ENCODE measurements at regions not wholly inside any gene's neighbourhood (a gene's known extent, or its start where the extent isn't known, plus 50 kb on each side); places are given as distances from the start of the nearest gene placed in this dataset.
A peak's percentile ranks its signal among the peaks of the same experiment; 100 is the strongest.

- peak; percentile 13 to 92 for DNase-seq
- Histone ChIP-seq H3K4me1 (replicated peaks; ENCODE audit: insufficient read depth) (peaks cover 39% of the 10 kb centered on the region), H3K4me2 (peak overlapping the region; percentile 2; the same call in 1 of the 2 replicates), H3K36me3 (ENCODE audit: low read depth) (no peaks in the 10 kb centered on the region), H3F3A (ENCODE audit: insufficient read depth, low read depth) (peaks cover 23% of the 10 kb centered on the region), H3K27ac (peak overlapping the region; percentile 17; the same call in 1 of the 2 replicates), H3K4me3 (no peak overlapping the region), H3K9me2 (ENCODE audit: insufficient read depth) (no peaks in the 10 kb centered on the region), H2AFZ (no peak overlapping the region), H3K9me3 (ENCODE audit: insufficient read depth, low read depth) (peaks cover 5% of the 10 kb centered on the region; the same call in 1 of the 2 replicates), H3K79me2 (ENCODE audit: low read depth) (no peaks in the 10 kb centered on the region), H3K27me3 (ENCODE audit: insufficient read depth, low read depth) (no peaks in the 10 kb centered on the region), H4K20me1 (ENCODE audit: insufficient read depth) (no peaks in the 10 kb centered on the region)
- no TSS peak for BruUV-seq (replicated peaks)
- ChIA-PET CTCF (no interaction called here), POLR2A (ENCODE audit: unreplicated experiment) (no interaction called here)
- TF ChIP-seq EZH2 (IDR thresholded peaks at IDR 0.05; ENCODE audit: low read depth), result no peak
- no peak for TF ChIP-seq CTCF (conservative IDR thresholded peaks at IDR 0.05)
- intact Hi-C loops (cut with micrococcal nuclease; ENCODE audit: unreplicated experiment), result no loop called here
Observed at GRCh38 chr6:139977887-139978332, 603.5 kb upstream of the CITED2 start.

- ChIA-PET CTCF (no interaction called here), POLR2A (ENCODE audit: unreplicated experiment) (no interaction called here)
- BruUV-seq (replicated peaks), result no TSS peak
- intact Hi-C loops (cut with micrococcal nuclease; ENCODE audit: unreplicated experiment), result no loop called here
- Histone ChIP-seq H2AFZ (no peak overlapping the region), H3K9me2 (ENCODE audit: insufficient read depth) (no peaks in the 10 kb centered on the region), H3F3A (ENCODE audit: insufficient read depth, low read depth) (peaks cover 16% of the 10 kb centered on the region), H3K27ac (no peak overlapping the region), H3K4me2 (no peak overlapping the region), H4K20me1 (ENCODE audit: insufficient read depth) (no peaks in the 10 kb centered on the region), H3K9me3 (ENCODE audit: insufficient read depth, low read depth) (peaks cover 5% of the 10 kb centered on the region; the same call in 1 of the 2 replicates), H3K27me3 (ENCODE audit: insufficient read depth, low read depth) (no peaks in the 10 kb centered on the region), H3K79me2 (ENCODE audit: low read depth) (no peaks in the 10 kb centered on the region), H3K36me3 (ENCODE audit: low read depth) (no peaks in the 10 kb centered on the region), H3K4me1 (replicated peaks; ENCODE audit: insufficient read depth) (peaks cover 23% of the 10 kb centered on the region), H3K4me3 (no peak overlapping the region)
- no peak for DNase-seq
- TF ChIP-seq EZH2 (IDR thresholded peaks at IDR 0.05; ENCODE audit: low read depth) (no peak), CTCF (conservative IDR thresholded peaks at IDR 0.05) (no peak)
Observed at GRCh38 chr6:139973669-139974344, 599.4 kb upstream of the CITED2 start.

GRCh38 chr6:139972116-139972515, 597.7 kb upstream of the CITED2 start:
- Histone ChIP-seq H3K27me3 (ENCODE audit: insufficient read depth, low read depth) (no peaks in the 10 kb centered on the region), H3F3A (ENCODE audit: insufficient read depth, low read depth) (no peaks in the 10 kb centered on the region), H3K4me3 (no peak overlapping the region), H3K27ac (no peak overlapping the region), H2AFZ (no peak overlapping the region), H3K36me3 (ENCODE audit: low read depth) (no peaks in the 10 kb centered on the region), H3K9me3 (ENCODE audit: insufficient read depth, low read depth) (no peaks in the 10 kb centered on the region; the same call in 1 of the 2 replicates), H3K9me2 (ENCODE audit: insufficient read depth) (no peaks in the 10 kb centered on the region), H4K20me1 (ENCODE audit: insufficient read depth) (no peaks in the 10 kb centered on the region), H3K79me2 (ENCODE audit: low read depth) (no peaks in the 10 kb centered on the region), H3K4me2 (no peak overlapping the region), H3K4me1 (replicated peaks; ENCODE audit: insufficient read depth) (peaks cover 9% of the 10 kb centered on the region)
- no peak for DNase-seq
- BruUV-seq (replicated peaks), result no TSS peak
- ChIA-PET CTCF (no interaction called here), POLR2A (ENCODE audit: unreplicated experiment) (no interaction called here)
- TF ChIP-seq CTCF (conservative IDR thresholded peaks at IDR 0.05) (no peak), EZH2 (IDR thresholded peaks at IDR 0.05; ENCODE audit: low read depth) (no peak)
- intact Hi-C loops (cut with micrococcal nuclease; ENCODE audit: unreplicated experiment), result no loop called here

All from PC-9 (cell line).